HepG2 (cell line): ENCODE measurements at regions not wholly inside any gene's neighbourhood (a gene's known extent, or its start where the extent isn't known, plus 50 kb on each side); places are given as distances from the start of the nearest gene placed in this dataset.

Experiments used
- ARID4A ChIP-seq: sonication (generic); formaldehyde crosslinking; IDR thresholded peaks from 2 replicates; pipeline ENCODE4 v1.5.0; 2020; ENCODE audit warnings: mild to moderate bottlenecking, missing genetic modification reagents, borderline replicate concordance
- CREB3 ChIP-seq: sonication (generic); formaldehyde crosslinking; IDR thresholded peaks from 2 replicates; pipeline ENCODE4 v1.5.0; 2020; ENCODE audit warnings: missing genetic modification reagents
- E2F1 ChIP-seq: sonication (generic); formaldehyde crosslinking; IDR thresholded peaks from 2 replicates; pipeline ENCODE4 v1.5.0; 2020; ENCODE audit warnings: missing genetic modification reagents
- ISX ChIP-seq: sonication (generic); formaldehyde crosslinking; conservative IDR thresholded peaks from 2 replicates; pipeline ENCODE4 v1.5.0; 2020; ENCODE audit warnings: missing genetic modification reagents
- NAIF1 ChIP-seq: sonication (generic); formaldehyde crosslinking; IDR thresholded peaks from 2 replicates; pipeline ENCODE4 v1.5.0; 2020; ENCODE audit warnings: mild to moderate bottlenecking, missing genetic modification reagents, borderline replicate concordance
- NKX3-1 ChIP-seq: sonication (generic); formaldehyde crosslinking; IDR thresholded peaks from 2 replicates; pipeline ENCODE4 v1.5.0; 2020; ENCODE audit warnings: missing genetic modification reagents
- ZNF136 ChIP-seq: sonication (generic); formaldehyde crosslinking; IDR thresholded peaks from 2 replicates; pipeline ENCODE4 v1.8.1; 2022; ENCODE audit warnings: low read depth, mild to moderate bottlenecking, moderate library complexity, missing genetic modification reagents
- ZNF709 ChIP-seq: sonication (generic); formaldehyde crosslinking; IDR thresholded peaks from 2 replicates; pipeline ENCODE4 v1.5.0; 2020; ENCODE audit warnings: mild to moderate bottlenecking, missing genetic modification reagents
- TF ChIP-seq, protein P1 (sequence below): sonication (generic); formaldehyde crosslinking; IDR thresholded peaks from 2 replicates; pipeline ENCODE4 v1.8.0; 2022; ENCODE audit warnings: mild to moderate bottlenecking, missing genetic modification reagents, borderline replicate concordance

GRCh38 chr18:37649416-37649815 lies 83.8 kb upstream of the CELF4 start (continued):
- no peak for TF ChIP-seq ARID4A (CRISPR knock-in tag)
- no peak for TF ChIP-seq NKX3-1 (CRISPR knock-in tag)
- no peak for TF ChIP-seq NAIF1 (CRISPR knock-in tag)
- no peak for TF ChIP-seq ISX (CRISPR knock-in tag)
- no peak for TF ChIP-seq ZNF136 (CRISPR knock-in tag)
- no peak for TF ChIP-seq E2F1 (CRISPR knock-in tag)
- TF ChIP-seq, protein P1, sequence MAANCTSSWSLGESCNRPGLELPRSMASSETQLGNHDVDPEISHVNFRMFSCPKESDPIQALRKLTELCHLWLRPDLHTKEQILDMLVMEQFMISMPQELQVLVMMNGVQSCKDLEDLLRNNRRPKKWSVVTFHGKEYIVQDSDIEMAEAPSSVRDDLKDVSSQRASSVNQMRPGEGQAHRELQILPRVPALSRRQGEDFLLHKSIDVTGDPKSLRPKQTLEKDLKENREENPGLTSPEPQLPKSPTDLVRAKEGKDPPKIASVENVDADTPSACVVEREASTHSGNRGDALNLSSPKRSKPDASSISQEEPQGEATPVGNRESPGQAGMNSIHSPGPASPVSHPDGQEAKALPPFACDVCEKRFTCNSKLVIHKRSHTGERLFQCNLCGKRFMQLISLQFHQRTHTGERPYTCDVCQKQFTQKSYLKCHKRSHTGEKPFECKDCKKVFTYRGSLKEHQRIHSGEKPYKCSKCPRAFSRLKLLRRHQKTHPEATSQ (CRISPR knock-in tag) = no peak
- TF ChIP-seq ZNF709 (CRISPR knock-in tag) = no peak
- TF ChIP-seq CREB3 = no peak
- TF ChIP-seq, all 625 proteins: peak for 0
